NT2/D1 (cell line): ENCODE measurements at regions not wholly inside any gene's neighbourhood (a gene's known extent, or its start where the extent isn't known, plus 50 kb on each side); places are given as distances from the start of the nearest gene placed in this dataset.

Source experiments
- SUZ12 ChIP-seq: IDR thresholded peaks from 2 replicates; pipeline ENCODE4 v1.6.1; 2011; ENCODE audit not compliant: insufficient read length, insufficient read depth; ENCODE audit errors: extremely low read depth
- YY1 ChIP-seq: IDR thresholded peaks from 2 replicates; pipeline ENCODE4 v1.6.1; 2011; ENCODE audit not compliant: insufficient read length, insufficient read depth
- ZNF274 ChIP-seq: IDR thresholded peaks from 2 replicates; pipeline ENCODE4 v1.6.1; 2011; ENCODE audit warnings: mild to moderate bottlenecking, low read depth, low read length

- TF ChIP-seq ZNF274 (no peak), SUZ12 (no peak), YY1 (no peak)
These were observed 299.7 kb downstream of the IZUMO3 start for GRCh38 chr9:24245988-24246387.
